ENCODE measurements at regions not wholly inside any gene's neighbourhood (a gene's known extent, or its start where the extent isn't known, plus 50 kb on each side); places are given as distances from the start of the nearest gene placed in this dataset.
"Not testable (repeated sequence)": the region's sequence is repeated elsewhere in the genome, so short reads cannot be mapped to it uniquely, and the experiment has no call there.

DNA sequence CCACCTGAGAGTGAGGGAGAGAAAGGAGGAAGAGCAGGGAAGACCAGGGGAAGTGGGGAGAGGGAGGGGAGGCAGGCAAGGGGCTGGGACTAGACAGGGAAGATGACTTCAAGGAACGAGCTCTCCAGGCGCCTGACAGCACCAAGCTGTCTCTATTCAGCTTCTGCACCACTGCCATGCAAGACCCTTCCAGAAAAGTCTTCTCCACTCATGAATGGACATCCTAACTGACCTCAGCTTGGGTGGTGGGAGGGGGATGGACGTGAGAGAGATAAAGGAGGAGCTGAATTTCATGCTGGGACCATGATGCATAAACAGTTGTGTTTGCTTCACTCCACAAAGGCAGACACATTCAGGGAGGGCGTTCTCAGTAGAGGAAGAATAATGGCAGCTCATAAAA, 206.4 kb upstream of the ARL4C start:
- Histone ChIP-seq H3K27me3 (ENCODE audit: control insufficient read depth, insufficient read depth, low read length) (no peaks in the 10 kb centered on the region), H3K36me3 (ENCODE audit: control insufficient read depth, insufficient read depth, low read length) (no peaks in the 10 kb centered on the region), H3K4me3 (ENCODE audit: low read depth, low read length) (no peak overlapping the region)
- TF ChIP-seq, protein P1, sequence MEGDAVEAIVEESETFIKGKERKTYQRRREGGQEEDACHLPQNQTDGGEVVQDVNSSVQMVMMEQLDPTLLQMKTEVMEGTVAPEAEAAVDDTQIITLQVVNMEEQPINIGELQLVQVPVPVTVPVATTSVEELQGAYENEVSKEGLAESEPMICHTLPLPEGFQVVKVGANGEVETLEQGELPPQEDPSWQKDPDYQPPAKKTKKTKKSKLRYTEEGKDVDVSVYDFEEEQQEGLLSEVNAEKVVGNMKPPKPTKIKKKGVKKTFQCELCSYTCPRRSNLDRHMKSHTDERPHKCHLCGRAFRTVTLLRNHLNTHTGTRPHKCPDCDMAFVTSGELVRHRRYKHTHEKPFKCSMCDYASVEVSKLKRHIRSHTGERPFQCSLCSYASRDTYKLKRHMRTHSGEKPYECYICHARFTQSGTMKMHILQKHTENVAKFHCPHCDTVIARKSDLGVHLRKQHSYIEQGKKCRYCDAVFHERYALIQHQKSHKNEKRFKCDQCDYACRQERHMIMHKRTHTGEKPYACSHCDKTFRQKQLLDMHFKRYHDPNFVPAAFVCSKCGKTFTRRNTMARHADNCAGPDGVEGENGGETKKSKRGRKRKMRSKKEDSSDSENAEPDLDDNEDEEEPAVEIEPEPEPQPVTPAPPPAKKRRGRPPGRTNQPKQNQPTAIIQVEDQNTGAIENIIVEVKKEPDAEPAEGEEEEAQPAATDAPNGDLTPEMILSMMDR (IDR thresholded peaks at IDR 0.05; ENCODE audit: insufficient read depth, low read length, poor library complexity, severe bottlenecking) = no peak
- no peak for DNase-seq (ENCODE audit: low read depth)

DNA sequence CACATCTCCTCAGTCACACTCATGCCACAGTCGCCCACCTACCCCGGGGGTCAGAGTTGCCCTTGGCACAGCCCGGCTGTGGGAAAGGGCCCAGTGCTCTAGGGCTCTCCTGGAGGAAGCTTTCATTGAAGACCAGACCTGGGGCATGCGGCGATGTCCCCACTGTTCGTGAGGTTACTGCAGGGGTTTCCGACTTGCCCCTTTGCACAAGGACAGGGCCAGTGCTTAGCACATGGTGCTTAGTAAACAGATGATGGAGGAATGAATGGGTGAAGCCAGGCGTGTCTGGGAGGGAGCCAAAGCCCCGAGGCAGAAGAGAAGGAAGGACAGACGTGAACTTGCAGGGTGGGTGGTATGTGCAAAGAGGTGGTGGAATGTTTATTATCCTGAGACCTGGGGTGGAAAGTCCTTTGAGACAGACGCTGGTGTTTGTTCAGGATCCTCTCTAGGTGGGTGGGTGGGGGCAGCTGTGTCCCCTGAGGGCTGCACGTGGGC, 205.9 kb upstream of the ARL4C start:
- no peak for DNase-seq (ENCODE audit: low read depth)
- Histone ChIP-seq H3K27me3 (ENCODE audit: control insufficient read depth, insufficient read depth, low read length) (no peaks in the 10 kb centered on the region), H3K36me3 (ENCODE audit: control insufficient read depth, insufficient read depth, low read length) (no peaks in the 10 kb centered on the region), H3K4me3 (ENCODE audit: low read depth, low read length) (no peak overlapping the region)
- TF ChIP-seq, protein P1 (IDR thresholded peaks at IDR 0.05; ENCODE audit: insufficient read depth, low read length, poor library complexity, severe bottlenecking) = no peak

GRCh38 chr2:234701841-234702240, 205.0 kb upstream of the ARL4C start:
- no peaks in the 10 kb centered on the region for H3K27me3 ChIP-seq (ENCODE audit: control insufficient read depth, insufficient read depth, low read length)
- no peaks in the 10 kb centered on the region for H3K36me3 ChIP-seq (ENCODE audit: control insufficient read depth, insufficient read depth, low read length)
- DNase-seq (ENCODE audit: low read depth) = no peak
- TF ChIP-seq, protein P1 (IDR thresholded peaks at IDR 0.05; ENCODE audit: insufficient read depth, low read length, poor library complexity, severe bottlenecking) = no peak
- H3K4me3 ChIP-seq (ENCODE audit: low read depth, low read length) = no peak overlapping the region

- H3K4me3 ChIP-seq (ENCODE audit: low read depth, low read length) = no peak overlapping the region
- DNase-seq (ENCODE audit: low read depth) = no peak
- H3K36me3 ChIP-seq (ENCODE audit: control insufficient read depth, insufficient read depth, low read length) = no peaks in the 10 kb centered on the region
- no peaks in the 10 kb centered on the region for H3K27me3 ChIP-seq (ENCODE audit: control insufficient read depth, insufficient read depth, low read length)
- TF ChIP-seq, protein P1 (IDR thresholded peaks at IDR 0.05; ENCODE audit: insufficient read depth, low read length, poor library complexity, severe bottlenecking) = no peak
Measured at GRCh38 chr2:234701421-234701820, 204.5 kb upstream of the ARL4C start.

- Histone ChIP-seq H3K36me3 (ENCODE audit: control insufficient read depth, insufficient read depth, low read length) (no peaks in the 10 kb centered on the region), H3K4me3 (ENCODE audit: low read depth, low read length) (no peak overlapping the region), H3K27me3 (ENCODE audit: control insufficient read depth, insufficient read depth, low read length) (no peaks in the 10 kb centered on the region)
- TF ChIP-seq, protein P1 (IDR thresholded peaks at IDR 0.05; ENCODE audit: insufficient read depth, low read length, poor library complexity, severe bottlenecking) = no peak
- DNase-seq (ENCODE audit: low read depth) = no peak
Measured at GRCh38 chr2:234699456-234699855, 202.6 kb upstream of the ARL4C start.

GRCh38 chr2:234697300-234697876, 200.5 kb upstream of the ARL4C start:
- DNase-seq (ENCODE audit: low read depth); H3K4me3 ChIP-seq (ENCODE audit: low read depth, low read length); H3K36me3 ChIP-seq (ENCODE audit: control insufficient read depth, insufficient read depth, low read length); H3K27me3 ChIP-seq (ENCODE audit: control insufficient read depth, insufficient read depth, low read length): not testable (repeated sequence)
